PC-3 (cell line): ENCODE measurements at regions not wholly inside any gene's neighbourhood (a gene's known extent, or its start where the extent isn't known, plus 50 kb on each side); places are given as distances from the start of the nearest gene placed in this dataset.

Experiments
- EZH2 ChIP-seq: fragments of 300-600 bp; sonication (generic); IDR thresholded peaks from one replicate; pipeline ENCODE4 v1.6.1; 2017; ENCODE audit warnings: antibody characterized with exemption, mild to moderate bottlenecking, low read length; ENCODE audit not compliant: unreplicated experiment
- EZH2phosphoT487 ChIP-seq: fragments of 300-600 bp; sonication (generic); IDR thresholded peaks from 2 replicates; pipeline ENCODE4 v1.6.1; 2018; ENCODE audit warnings: mild to moderate bottlenecking, antibody characterized with exemption, low read length, borderline replicate concordance
- TF ChIP-seq, protein P1 (sequence below): fragments of 300-600 bp; sonication (generic); conservative IDR thresholded peaks from 2 replicates; pipeline ENCODE4 v1.5.1; 2017; ENCODE audit warnings: antibody characterized with exemption, low read depth, mild to moderate bottlenecking, low read length

DNA sequence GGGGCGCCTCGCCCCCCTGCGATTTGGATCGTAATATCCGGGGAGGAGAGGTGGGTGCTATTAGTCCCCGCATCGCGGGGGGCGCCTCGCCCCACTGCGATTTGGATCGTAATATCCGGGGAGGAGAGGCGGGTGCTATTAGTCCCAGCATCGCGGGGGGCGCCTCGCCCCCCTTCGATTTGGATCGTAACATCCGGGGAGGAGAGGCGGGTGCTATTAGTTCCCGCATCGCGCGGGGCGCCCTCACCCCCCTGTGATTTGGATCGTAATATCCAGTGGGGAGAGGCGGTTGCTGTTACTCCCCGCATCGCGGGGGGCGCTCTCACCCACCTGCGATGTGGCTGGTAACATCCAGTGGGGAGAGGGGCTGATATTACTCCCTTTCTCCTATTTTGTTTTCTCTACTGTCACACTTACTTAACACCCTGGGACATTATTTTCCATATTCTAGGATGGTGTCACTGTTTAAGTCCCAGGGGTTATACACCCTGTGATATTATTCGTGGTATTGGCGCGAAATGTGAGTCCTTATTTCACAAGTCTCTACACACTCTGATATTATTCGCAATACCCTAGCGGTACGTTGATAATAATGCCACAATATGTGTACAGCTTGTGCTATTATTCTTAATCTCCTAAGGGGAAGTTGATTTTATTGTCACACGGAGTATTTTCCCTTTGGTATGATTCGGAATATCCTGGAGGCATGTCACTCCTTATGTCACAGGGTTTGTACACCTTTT lies 57.8 kb upstream of the ALDH3B2 start:
- no peak for TF ChIP-seq EZH2phosphoT487
- no peak for TF ChIP-seq EZH2
- TF ChIP-seq, protein P1, sequence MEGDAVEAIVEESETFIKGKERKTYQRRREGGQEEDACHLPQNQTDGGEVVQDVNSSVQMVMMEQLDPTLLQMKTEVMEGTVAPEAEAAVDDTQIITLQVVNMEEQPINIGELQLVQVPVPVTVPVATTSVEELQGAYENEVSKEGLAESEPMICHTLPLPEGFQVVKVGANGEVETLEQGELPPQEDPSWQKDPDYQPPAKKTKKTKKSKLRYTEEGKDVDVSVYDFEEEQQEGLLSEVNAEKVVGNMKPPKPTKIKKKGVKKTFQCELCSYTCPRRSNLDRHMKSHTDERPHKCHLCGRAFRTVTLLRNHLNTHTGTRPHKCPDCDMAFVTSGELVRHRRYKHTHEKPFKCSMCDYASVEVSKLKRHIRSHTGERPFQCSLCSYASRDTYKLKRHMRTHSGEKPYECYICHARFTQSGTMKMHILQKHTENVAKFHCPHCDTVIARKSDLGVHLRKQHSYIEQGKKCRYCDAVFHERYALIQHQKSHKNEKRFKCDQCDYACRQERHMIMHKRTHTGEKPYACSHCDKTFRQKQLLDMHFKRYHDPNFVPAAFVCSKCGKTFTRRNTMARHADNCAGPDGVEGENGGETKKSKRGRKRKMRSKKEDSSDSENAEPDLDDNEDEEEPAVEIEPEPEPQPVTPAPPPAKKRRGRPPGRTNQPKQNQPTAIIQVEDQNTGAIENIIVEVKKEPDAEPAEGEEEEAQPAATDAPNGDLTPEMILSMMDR: peak; percentile 62
